ENCODE measurements at regions not wholly inside any gene's neighbourhood (a gene's known extent, or its start where the extent isn't known, plus 50 kb on each side); places are given as distances from the start of the nearest gene placed in this dataset.

DNA sequence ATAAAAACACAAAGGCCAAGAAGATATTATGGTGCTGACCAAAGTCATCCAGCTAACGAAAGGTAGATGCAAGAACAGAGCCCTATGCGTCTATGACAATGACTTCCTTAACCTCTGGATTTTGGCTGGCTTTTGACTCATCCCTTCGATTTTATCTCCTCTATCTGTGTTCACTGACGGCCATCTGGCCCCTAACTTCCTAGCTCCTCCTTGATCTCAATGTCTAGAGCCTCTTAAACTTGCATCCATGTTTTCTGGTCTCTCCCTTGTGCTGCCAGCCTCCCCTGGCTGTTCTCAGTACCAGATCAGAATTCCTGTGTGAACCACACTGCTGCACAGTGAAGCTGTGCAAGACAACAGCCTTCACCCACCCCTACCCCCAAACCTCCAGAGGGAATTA, 452.9 kb downstream of the UTRN start:
- H3K4me3 ChIP-seq (ENCODE audit: low read length) = no peak overlapping the region
- TF ChIP-seq, protein P1, sequence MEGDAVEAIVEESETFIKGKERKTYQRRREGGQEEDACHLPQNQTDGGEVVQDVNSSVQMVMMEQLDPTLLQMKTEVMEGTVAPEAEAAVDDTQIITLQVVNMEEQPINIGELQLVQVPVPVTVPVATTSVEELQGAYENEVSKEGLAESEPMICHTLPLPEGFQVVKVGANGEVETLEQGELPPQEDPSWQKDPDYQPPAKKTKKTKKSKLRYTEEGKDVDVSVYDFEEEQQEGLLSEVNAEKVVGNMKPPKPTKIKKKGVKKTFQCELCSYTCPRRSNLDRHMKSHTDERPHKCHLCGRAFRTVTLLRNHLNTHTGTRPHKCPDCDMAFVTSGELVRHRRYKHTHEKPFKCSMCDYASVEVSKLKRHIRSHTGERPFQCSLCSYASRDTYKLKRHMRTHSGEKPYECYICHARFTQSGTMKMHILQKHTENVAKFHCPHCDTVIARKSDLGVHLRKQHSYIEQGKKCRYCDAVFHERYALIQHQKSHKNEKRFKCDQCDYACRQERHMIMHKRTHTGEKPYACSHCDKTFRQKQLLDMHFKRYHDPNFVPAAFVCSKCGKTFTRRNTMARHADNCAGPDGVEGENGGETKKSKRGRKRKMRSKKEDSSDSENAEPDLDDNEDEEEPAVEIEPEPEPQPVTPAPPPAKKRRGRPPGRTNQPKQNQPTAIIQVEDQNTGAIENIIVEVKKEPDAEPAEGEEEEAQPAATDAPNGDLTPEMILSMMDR (conservative IDR thresholded peaks at IDR 0.05; ENCODE audit: low read length) = no peak
- no peak for DNase-seq (ENCODE audit: low read depth)

DNA sequence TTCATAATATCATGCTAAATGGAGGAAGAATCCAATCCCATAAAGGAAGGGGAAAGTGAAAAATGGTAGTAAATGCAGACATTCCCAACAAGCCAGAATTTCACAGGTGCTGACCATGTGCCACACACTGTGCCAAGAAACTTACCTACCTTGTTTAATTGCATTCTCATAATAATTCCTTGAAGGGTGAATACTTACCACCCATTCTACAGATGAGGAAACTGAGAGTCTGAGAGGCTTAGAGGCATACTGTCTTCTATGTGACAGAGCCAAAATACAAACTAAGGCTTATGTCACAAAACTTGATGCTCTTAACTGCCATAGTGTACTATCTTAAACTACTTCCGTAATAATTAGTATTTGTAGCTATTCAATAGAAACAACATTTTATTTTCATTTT, 454.7 kb downstream of the UTRN start:
- TF ChIP-seq, protein P1 (conservative IDR thresholded peaks at IDR 0.05; ENCODE audit: low read length) = no peak
- DNase-seq (ENCODE audit: low read depth) = no peak
- H3K4me3 ChIP-seq (ENCODE audit: low read length) = no peak overlapping the region

DNA sequence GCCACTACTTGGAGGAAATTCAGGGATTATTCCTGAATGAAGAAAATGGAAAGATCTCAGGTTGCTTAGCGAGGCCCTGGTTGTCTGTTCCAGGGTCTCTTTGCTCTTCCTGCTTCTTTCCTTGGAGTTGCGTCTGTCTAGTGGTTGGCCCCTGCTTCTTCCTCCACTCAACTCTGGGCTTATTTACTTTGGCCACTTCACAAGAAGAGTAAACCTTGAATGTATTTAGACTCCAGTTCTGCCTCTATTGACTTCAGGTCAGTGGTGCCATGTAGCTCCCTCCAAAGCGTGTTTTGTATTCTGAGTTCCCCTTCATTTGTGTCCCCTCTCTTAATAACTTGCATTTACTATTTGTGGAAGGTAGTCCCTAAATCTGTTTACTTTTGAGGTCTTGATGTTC, 456.5 kb downstream of the UTRN start:
- no peak for DNase-seq (ENCODE audit: low read depth)
- no peak overlapping the region for H3K4me3 ChIP-seq (ENCODE audit: low read length)
- TF ChIP-seq, protein P1 (conservative IDR thresholded peaks at IDR 0.05; ENCODE audit: low read length) = no peak

DNA sequence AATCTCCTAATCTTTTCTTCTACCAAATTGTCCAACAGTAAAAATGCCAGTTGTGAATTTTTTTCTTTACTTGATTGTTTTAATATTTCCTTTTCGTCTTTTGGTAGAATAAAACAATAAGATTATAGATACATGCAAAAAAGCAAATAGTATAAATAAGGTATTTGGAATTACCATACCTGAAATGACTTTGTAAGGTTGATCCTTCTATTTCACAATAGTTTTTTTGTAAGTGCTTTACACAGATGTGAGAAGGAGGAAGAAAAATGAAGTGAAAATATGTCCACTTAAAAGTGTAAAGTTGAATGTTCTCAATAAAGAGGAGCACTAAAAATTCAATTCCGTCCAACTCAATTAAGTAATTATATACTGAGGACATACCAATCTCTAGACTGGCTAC, 457.6 kb downstream of the UTRN start:
- H3K4me3 ChIP-seq (ENCODE audit: low read length) = no peak overlapping the region
- TF ChIP-seq, protein P1 (conservative IDR thresholded peaks at IDR 0.05; ENCODE audit: low read length) = no peak
- DNase-seq (ENCODE audit: low read depth) = no peak

DNA sequence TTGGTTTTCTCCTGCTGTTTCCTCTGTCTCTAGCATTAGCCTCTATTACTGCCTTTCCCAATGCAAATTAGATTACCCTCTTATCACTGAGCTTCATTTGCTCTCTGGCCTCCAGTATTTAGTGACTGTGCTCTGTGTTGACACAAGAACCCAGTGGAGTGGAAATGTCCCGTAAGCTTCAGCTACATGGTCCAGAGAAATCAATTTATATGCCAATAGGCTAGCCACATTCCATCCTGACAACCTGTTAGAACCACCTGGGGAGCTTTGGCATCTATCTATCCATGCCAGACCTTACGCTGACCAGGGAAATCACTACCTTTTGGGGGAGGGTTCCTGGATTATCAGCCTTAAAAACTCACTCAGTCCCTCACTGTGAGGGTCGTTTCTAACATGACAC, 459.6 kb downstream of the UTRN start:
- DNase-seq (ENCODE audit: low read depth) = no peak
- H3K4me3 ChIP-seq (ENCODE audit: low read length) = no peak overlapping the region
- TF ChIP-seq, protein P1 (conservative IDR thresholded peaks at IDR 0.05; ENCODE audit: low read length) = no peak

DNA sequence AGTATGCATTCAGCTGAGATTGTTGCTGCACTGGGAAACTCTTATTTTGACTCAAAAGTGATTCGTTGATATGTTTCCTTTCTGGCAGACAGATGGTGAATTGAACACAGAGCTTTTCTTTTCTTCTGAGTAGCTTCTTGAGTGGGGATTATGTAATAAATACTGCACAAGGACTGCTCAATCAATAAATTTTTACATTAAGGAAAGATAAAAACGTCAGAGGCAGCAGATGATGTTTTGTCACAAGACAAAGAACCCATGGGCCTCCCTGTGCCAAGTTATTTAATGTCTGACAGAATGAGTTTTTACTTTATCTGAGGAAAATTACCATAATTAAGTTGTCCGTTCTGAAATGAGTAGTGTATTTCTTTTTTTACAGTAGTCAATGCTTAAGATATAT, 460.3 kb downstream of the UTRN start:
- H3K4me3 ChIP-seq (ENCODE audit: low read length) = no peak overlapping the region
- DNase-seq (ENCODE audit: low read depth) = peak; percentile 15
- TF ChIP-seq, protein P1 (conservative IDR thresholded peaks at IDR 0.05; ENCODE audit: low read length) = no peak

DNA sequence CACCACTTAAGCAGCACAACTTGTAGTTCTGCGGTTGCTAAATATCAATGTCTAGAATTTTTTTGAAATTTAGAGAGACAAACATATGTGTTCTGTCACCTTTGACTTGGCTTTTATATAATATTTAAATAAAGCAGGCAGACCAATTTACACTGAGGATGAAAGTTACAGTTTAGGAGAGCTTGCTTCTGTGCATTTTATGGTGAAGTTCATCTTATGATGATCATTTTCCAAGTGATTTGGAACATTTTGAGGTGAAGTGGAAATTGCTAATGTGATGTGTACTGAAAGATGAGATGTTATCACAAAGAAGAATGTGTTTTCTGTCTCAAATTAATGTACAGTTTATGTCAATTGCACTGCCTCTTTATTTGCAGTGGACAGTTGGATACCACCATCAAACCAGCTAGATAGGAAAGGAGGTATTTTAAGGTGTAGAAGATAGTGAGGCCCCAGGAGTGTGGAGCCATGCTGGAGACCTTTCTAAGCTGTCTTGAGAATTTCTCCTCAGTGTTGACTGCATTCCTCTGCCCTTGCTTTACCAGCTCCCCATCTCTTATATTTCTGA, 461.9 kb downstream of the UTRN start:
- TF ChIP-seq, protein P1 (conservative IDR thresholded peaks at IDR 0.05; ENCODE audit: low read length) = no peak
- no peak overlapping the region for H3K4me3 ChIP-seq (ENCODE audit: low read length)
- DNase-seq (ENCODE audit: low read depth) = no peak

Measured in AG10803 (cell line).